ENCODE measurements at regions not wholly inside any gene's neighbourhood (a gene's known extent, or its start where the extent isn't known, plus 50 kb on each side); places are given as distances from the start of the nearest gene placed in this dataset.

DNA sequence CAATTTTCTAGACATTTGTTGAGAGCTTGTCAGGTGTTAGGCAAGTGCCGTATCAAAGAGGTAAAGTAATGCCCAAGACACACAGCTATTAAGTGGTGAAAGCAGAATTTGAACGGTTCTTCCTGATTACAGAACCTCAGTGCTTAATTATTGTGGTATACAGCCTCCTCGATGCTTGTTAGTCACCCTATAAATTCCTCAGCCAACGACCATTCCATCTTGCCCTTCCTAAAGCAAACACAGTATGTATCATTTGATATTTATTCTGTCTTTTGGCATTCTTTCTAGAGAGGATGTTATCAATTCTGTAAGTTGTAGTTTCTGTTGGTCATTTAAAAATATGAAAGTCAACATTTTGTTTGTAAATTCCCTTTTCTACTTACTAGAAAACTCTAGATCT is 297.8 kb upstream of the BMP2 start:
- no peak overlapping the region for H3K27ac ChIP-seq (ENCODE audit: control insufficient read depth, insufficient read depth, low read length)
- no peaks in the 10 kb centered on the region for H3K4me1 ChIP-seq (ENCODE audit: control insufficient read depth, extremely low read depth, insufficient read depth, low read length)
- FAIRE-seq (no peak), DNase-seq (ENCODE audit: low read depth, low spot score) (no peak)
- no peak overlapping the region for H3K9ac ChIP-seq (ENCODE audit: control insufficient read depth, extremely low read depth, insufficient read depth, low read length)
- no peaks in the 10 kb centered on the region for H3K27me3 ChIP-seq (ENCODE audit: control insufficient read depth, extremely low read depth, insufficient read depth, low read length)
- no peak overlapping the region for H3K4me2 ChIP-seq (ENCODE audit: control insufficient read depth, extremely low read depth, insufficient read depth, low read depth, low read length)
- no peaks in the 10 kb centered on the region for H4K20me1 ChIP-seq (ENCODE audit: control insufficient read depth, extremely low read depth, insufficient read depth, low read length)
- H3K9me1 ChIP-seq (ENCODE audit: control insufficient read depth, extremely low read depth, insufficient read depth, low read length), result no peaks in the 10 kb centered on the region
- H3K9me3 ChIP-seq (ENCODE audit: control insufficient read depth, low read depth, low read length), result no peaks in the 10 kb centered on the region
- no peak overlapping the region for H2AFZ ChIP-seq (ENCODE audit: control insufficient read depth, low read length)
- H3K79me2 ChIP-seq (ENCODE audit: control insufficient read depth, insufficient read depth, low read length), result no peaks in the 10 kb centered on the region
- no peak overlapping the region for H3K4me3 ChIP-seq (ENCODE audit: control insufficient read depth in 2 of 3, extremely low read depth in 1 of 3, insufficient read depth in 2 of 3, low read depth in 1 of 3, low read length in 3 of 3)
- H3K36me3 ChIP-seq (ENCODE audit: control insufficient read depth in 2 of 2, extremely low read depth in 1 of 2, insufficient read depth in 2 of 2, low read length in 2 of 2), result no peaks in the 10 kb centered on the region
- dilution Hi-C loops (cut with MboI; ENCODE audit: extremely low pct_ligation_motif_present, low sequenced_read_pairs), result no loop called here
- TF ChIP-seq EZH2 (IDR thresholded peaks at IDR 0.05; ENCODE audit: low read length), result no peak
- TF ChIP-seq, protein P1, sequence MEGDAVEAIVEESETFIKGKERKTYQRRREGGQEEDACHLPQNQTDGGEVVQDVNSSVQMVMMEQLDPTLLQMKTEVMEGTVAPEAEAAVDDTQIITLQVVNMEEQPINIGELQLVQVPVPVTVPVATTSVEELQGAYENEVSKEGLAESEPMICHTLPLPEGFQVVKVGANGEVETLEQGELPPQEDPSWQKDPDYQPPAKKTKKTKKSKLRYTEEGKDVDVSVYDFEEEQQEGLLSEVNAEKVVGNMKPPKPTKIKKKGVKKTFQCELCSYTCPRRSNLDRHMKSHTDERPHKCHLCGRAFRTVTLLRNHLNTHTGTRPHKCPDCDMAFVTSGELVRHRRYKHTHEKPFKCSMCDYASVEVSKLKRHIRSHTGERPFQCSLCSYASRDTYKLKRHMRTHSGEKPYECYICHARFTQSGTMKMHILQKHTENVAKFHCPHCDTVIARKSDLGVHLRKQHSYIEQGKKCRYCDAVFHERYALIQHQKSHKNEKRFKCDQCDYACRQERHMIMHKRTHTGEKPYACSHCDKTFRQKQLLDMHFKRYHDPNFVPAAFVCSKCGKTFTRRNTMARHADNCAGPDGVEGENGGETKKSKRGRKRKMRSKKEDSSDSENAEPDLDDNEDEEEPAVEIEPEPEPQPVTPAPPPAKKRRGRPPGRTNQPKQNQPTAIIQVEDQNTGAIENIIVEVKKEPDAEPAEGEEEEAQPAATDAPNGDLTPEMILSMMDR (optimal IDR thresholded peaks at IDR 0.05 in 1 of 3, IDR thresholded peaks at IDR 0.05 in 1 of 3, conservative IDR thresholded peaks at IDR 0.05 in 1 of 3; ENCODE audit: extremely low read depth in 1 of 3, insufficient read depth in 2 of 3, low read length in 3 of 3), result no peak

DNA sequence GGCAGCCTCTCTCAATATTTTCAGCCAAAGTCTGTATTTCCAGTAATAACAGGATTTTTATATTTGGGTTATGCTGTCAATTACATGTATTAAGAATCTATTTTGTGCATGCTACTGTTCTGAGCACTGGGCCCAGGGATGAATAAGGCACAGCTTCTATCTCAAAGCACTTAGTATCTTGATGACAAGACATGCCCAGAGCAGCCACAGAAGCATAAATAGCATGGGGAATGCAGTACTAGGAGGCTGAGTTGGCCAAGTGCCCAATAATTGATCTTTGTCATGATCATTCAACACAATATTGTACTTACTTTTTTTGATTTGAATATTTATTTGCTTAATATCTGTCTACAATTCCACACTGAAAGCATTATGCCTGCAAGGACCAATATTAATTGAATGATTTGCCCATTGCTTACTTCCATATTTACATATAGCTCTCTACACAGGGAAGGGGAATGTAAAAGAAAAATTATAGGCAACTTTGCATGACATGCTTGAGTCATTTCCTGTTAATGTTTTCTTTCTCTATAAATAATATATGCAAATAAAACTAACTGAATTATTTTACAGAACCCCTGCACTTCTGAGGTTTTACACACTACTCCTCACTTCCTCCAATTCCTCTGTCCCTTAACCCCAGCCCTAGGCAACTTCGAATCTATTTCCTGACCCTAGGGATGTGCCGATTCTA is 298.9 kb upstream of the BMP2 start:
- no peak overlapping the region for H3K4me3 ChIP-seq (ENCODE audit: control insufficient read depth in 2 of 3, extremely low read depth in 1 of 3, insufficient read depth in 2 of 3, low read depth in 1 of 3, low read length in 3 of 3)
- FAIRE-seq (no peak), DNase-seq (ENCODE audit: low read depth, low spot score) (no peak)
- H4K20me1 ChIP-seq (ENCODE audit: control insufficient read depth, extremely low read depth, insufficient read depth, low read length), result no peaks in the 10 kb centered on the region
- no peaks in the 10 kb centered on the region for H3K9me1 ChIP-seq (ENCODE audit: control insufficient read depth, extremely low read depth, insufficient read depth, low read length)
- H3K4me1 ChIP-seq (ENCODE audit: control insufficient read depth, extremely low read depth, insufficient read depth, low read length), result no peaks in the 10 kb centered on the region
- H3K9me3 ChIP-seq (ENCODE audit: control insufficient read depth, low read depth, low read length), result no peaks in the 10 kb centered on the region
- H3K79me2 ChIP-seq (ENCODE audit: control insufficient read depth, insufficient read depth, low read length), result no peaks in the 10 kb centered on the region
- dilution Hi-C loops (cut with MboI; ENCODE audit: extremely low pct_ligation_motif_present, low sequenced_read_pairs), result no loop called here
- no peak for TF ChIP-seq EZH2 (IDR thresholded peaks at IDR 0.05; ENCODE audit: low read length)
- TF ChIP-seq, protein P1 (optimal IDR thresholded peaks at IDR 0.05 in 1 of 3, IDR thresholded peaks at IDR 0.05 in 1 of 3, conservative IDR thresholded peaks at IDR 0.05 in 1 of 3; ENCODE audit: extremely low read depth in 1 of 3, insufficient read depth in 2 of 3, low read length in 3 of 3), result no peak
- H3K4me2 ChIP-seq (ENCODE audit: control insufficient read depth, extremely low read depth, insufficient read depth, low read depth, low read length), result no peak overlapping the region
- H2AFZ ChIP-seq (ENCODE audit: control insufficient read depth, low read length), result no peak overlapping the region
- H3K27ac ChIP-seq (ENCODE audit: control insufficient read depth, insufficient read depth, low read length), result no peak overlapping the region
- H3K9ac ChIP-seq (ENCODE audit: control insufficient read depth, extremely low read depth, insufficient read depth, low read length), result no peak overlapping the region
- no peaks in the 10 kb centered on the region for H3K27me3 ChIP-seq (ENCODE audit: control insufficient read depth, extremely low read depth, insufficient read depth, low read length)
- H3K36me3 ChIP-seq (ENCODE audit: control insufficient read depth in 2 of 2, extremely low read depth in 1 of 2, insufficient read depth in 2 of 2, low read length in 2 of 2), result no peaks in the 10 kb centered on the region

Data from keratinocyte (primary cell).